OCI-LY7 (cell line): ENCODE measurements at regions not wholly inside any gene's neighbourhood (a gene's known extent, or its start where the extent isn't known, plus 50 kb on each side); places are given as distances from the start of the nearest gene placed in this dataset.
"Not testable (repeated sequence)": the region's sequence is repeated elsewhere in the genome, so short reads cannot be mapped to it uniquely, and the experiment has no call there.

Source experiments
- BruUV-seq: library from RNA; stranded (reverse); fragments of 400-500 nt; replicated peaks from 2 replicates; lab custom pipeline; 2021; lab: Mats Ljungman, UMichigan
- CTCF ChIA-PET: fragments of 300-600 bp; sonication (Branson Sonifier 250); formaldehyde crosslinking; loops from one replicate; lab custom pipeline; 2022; ENCODE audit warnings: antibody characterized with exemption; ENCODE audit not compliant: unreplicated experiment; lab: Charles Lee
- POLR2A ChIA-PET: fragments of 300-600 bp; sonication (Branson Sonifier 250); formaldehyde crosslinking; loops from one replicate; lab custom pipeline; 2022; ENCODE audit warnings: antibody characterized with exemption; lab: Charles Lee
- DNase-seq: peaks from one replicate; pipeline ENCODE4 v3.0.0-alpha.2; 2015; ENCODE audit warnings: low spot score
- H2AFZ ChIP-seq: fragments of 200-600 bp; sonication (generic), shearing (Covaris generic); 2 replicates; pipeline ENCODE4 v1.6.1; 2014; ENCODE audit warnings: mild to moderate bottlenecking, antibody characterized with exemption, low read length, moderate library complexity
- H3K27ac ChIP-seq: fragments of 200-600 bp; sonication (generic); 2 replicates; pipeline ENCODE4 v1.5.1; 2014; ENCODE audit warnings: mixed run types, low read depth, mild to moderate bottlenecking, moderate library complexity, low read length, inconsistent platforms; ENCODE audit not compliant: poor library complexity, severe bottlenecking
- H3K36me3 ChIP-seq: fragments of 200-600 bp; sonication (generic); 2 replicates; pipeline ENCODE4 v1.6.1; 2014; ENCODE audit warnings: mild to moderate bottlenecking, antibody characterized with exemption, low read length, moderate library complexity, mixed read lengths; ENCODE audit not compliant: insufficient read depth
- H3K4me1 ChIP-seq: fragments of 200-600 bp; sonication (generic); 2 replicates; pipeline ENCODE4 v1.5.1; 2014; ENCODE audit warnings: mild to moderate bottlenecking, low read length; ENCODE audit not compliant: insufficient read depth, poor library complexity, severe bottlenecking
- H3K4me2 ChIP-seq: fragments of 200-600 bp; sonication (generic); 2 replicates; pipeline ENCODE4 v1.6.1; 2014; ENCODE audit warnings: mild to moderate bottlenecking, low read length
- H3K4me3 ChIP-seq: fragments of 200-600 bp; sonication (generic); 2 replicates; pipeline ENCODE4 v1.5.1; 2014; ENCODE audit warnings: mild to moderate bottlenecking, low read depth, low read length; ENCODE audit not compliant: poor library complexity, severe bottlenecking
- H3K79me2 ChIP-seq: fragments of 200-600 bp; sonication (generic); 2 replicates; pipeline ENCODE4 v1.6.1; 2016; ENCODE audit warnings: low read depth, mild to moderate bottlenecking, low read length, moderate library complexity, mixed read lengths; ENCODE audit not compliant: insufficient read depth
- H3K9me2 ChIP-seq: fragments of 200-600 bp; sonication (generic); 2 replicates; pipeline ENCODE4 v1.6.1; 2016; ENCODE audit warnings: mild to moderate bottlenecking, low read length, mixed read lengths; ENCODE audit not compliant: insufficient read depth
- H3K9me3 ChIP-seq: fragments of 200-600 bp; sonication (generic); 2 replicates; pipeline ENCODE4 v1.6.1; 2014; ENCODE audit warnings: mild to moderate bottlenecking, mixed run types, low read length, mixed read lengths
- H4K20me1 ChIP-seq: fragments of 200-600 bp; sonication (generic); 2 replicates; pipeline ENCODE4 v1.6.1; 2014; ENCODE audit warnings: mild to moderate bottlenecking, antibody characterized with exemption, low read length, moderate library complexity, mixed read lengths; ENCODE audit not compliant: insufficient read depth
- CTCF ChIP-seq: fragments of 200-600 bp; sonication (generic); conservative IDR thresholded peaks from 2 replicates; pipeline ENCODE4 v1.5.1; 2014; ENCODE audit warnings: mild to moderate bottlenecking, antibody characterized with exemption, low read length, moderate library complexity, mixed read lengths
- EZH2phosphoT487 ChIP-seq: fragments of 200-600 bp; sonication (generic); IDR thresholded peaks from 2 replicates; pipeline ENCODE4 v1.6.1; 2018; ENCODE audit warnings: low read depth, borderline replicate concordance, mild to moderate bottlenecking, mixed run types, antibody characterized with exemption, low read length, moderate library complexity, mixed read lengths
- intact Hi-C: fragments of 100-400 bp; cut with micrococcal nuclease; formaldehyde crosslinking; loops from one replicate; pipeline ENCODE4 v1.10.0; 2022; ENCODE audit not compliant: unreplicated experiment

DNA sequence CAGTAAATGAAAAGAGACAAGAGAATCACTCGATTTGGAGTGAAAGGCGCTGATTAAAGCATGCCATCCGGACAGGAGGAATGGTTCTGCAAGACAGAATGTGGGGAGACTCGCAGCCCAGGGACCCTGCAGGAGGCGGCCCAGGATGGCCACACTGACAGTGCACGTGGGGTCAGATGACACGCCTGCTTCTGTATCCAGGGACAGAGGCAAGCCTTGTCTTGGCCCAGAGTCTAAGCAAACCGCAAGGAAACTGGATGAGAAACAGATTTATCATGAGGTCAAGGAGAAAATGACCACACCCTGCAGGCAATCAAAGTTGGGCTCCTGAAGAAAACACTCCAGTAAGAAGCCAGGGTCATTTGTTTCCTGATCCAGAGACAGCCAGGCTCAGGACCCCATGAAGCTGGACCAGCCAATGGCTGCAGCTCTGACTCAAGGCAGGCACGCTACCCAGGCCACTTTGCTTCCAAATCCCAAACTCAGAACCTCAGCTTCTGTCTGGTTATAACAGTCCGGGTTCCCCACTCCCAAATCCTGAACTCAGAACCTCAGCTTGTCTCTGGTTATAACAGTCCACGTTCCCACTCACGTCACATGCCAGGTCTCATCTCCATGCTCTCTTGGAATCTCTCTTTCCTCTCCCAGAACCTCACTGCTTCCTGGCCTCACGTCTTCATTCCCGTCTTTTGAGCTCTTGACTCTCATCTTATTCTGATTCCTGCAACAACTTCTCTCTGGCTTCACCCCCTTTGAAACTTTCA is 144.9 kb upstream of the THBS2 start:
- DNase-seq, result no peak
- POLR2A ChIA-PET, result no interaction called here

DNA sequence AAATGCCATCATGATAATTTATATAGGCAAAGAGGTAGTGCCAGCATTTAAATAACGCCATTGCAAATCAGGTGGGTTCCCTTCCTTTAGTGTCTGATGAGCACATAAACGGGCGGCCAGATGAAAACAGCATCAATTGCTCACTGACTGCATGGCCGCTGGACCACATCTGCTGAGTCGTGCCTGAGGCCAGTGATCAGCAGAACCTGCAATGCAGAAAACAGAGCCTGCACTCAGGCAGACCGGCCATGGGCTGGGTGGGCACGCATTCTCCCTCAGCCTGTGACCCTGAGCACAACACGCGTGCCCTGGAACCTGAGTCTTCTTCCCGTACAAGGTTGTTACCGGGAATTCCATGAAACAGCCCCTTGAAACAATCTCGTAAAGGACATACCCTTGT is 144.0 kb upstream of the THBS2 start:
- H3K27ac ChIP-seq, result no peak overlapping the region
- no peaks in the 10 kb centered on the region for H3K9me3 ChIP-seq
- intact Hi-C loops, result no loop called here
- no peak for DNase-seq
- H3K4me2 ChIP-seq, result no peak overlapping the region
- ChIA-PET POLR2A (no interaction called here), CTCF (no interaction called here)
- H3K36me3 ChIP-seq, result no peaks in the 10 kb centered on the region
- TF ChIP-seq EZH2phosphoT487, result no peak
- TF ChIP-seq CTCF, result no peak
- H3K9me2 ChIP-seq, result no peaks in the 10 kb centered on the region
- BruUV-seq, result no TSS peak
- no peaks in the 10 kb centered on the region for H3K4me1 ChIP-seq
- H2AFZ ChIP-seq, result no peak overlapping the region
- no peaks in the 10 kb centered on the region for H4K20me1 ChIP-seq
- H3K79me2 ChIP-seq, result no peaks in the 10 kb centered on the region
- no peak overlapping the region for H3K4me3 ChIP-seq

More for the DNA sequence above, 144.9 kb upstream of the THBS2 start:
- CTCF ChIA-PET, result no interaction called here
- Histone ChIP-seq H3K4me1 (no peaks in the 10 kb centered on the region), H3K27ac (no peak overlapping the region), H2AFZ (no peak overlapping the region), H3K4me2 (no peak overlapping the region), H3K4me3 (no peak overlapping the region), H3K9me2 (no peaks in the 10 kb centered on the region), H3K9me3 (no peaks in the 10 kb centered on the region), H3K36me3 (no peaks in the 10 kb centered on the region), H3K79me2 (no peaks in the 10 kb centered on the region), H4K20me1 (no peaks in the 10 kb centered on the region)
- TF ChIP-seq EZH2phosphoT487 (no peak), CTCF (no peak)
- no TSS peak for BruUV-seq
- intact Hi-C loops, result no loop called here

GRCh38 chr6:169396554-169397163 is 143.0 kb upstream of the THBS2 start:
- Histone ChIP-seq H3K4me2 (no peak overlapping the region), H3K9me2 (no peaks in the 10 kb centered on the region), H3K9me3 (no peaks in the 10 kb centered on the region), H3K36me3 (no peaks in the 10 kb centered on the region), H3K4me3 (no peak overlapping the region), H3K79me2 (no peaks in the 10 kb centered on the region), H2AFZ (no peak overlapping the region), H3K4me1 (no peaks in the 10 kb centered on the region), H3K27ac (no peak overlapping the region), H4K20me1 (no peaks in the 10 kb centered on the region)
- TF ChIP-seq EZH2phosphoT487 (no peak), CTCF (no peak)
- no peak for DNase-seq
- CTCF ChIA-PET, result no interaction called here
- no TSS peak for BruUV-seq
- intact Hi-C loops, result no loop called here
- POLR2A ChIA-PET, result no interaction called here

GRCh38 chr6:169396009-169396539 is 142.4 kb upstream of the THBS2 start:
- intact Hi-C loops, H3K9me2 ChIP-seq, H3K9me3 ChIP-seq, H3K36me3 ChIP-seq, POLR2A ChIA-PET, H3K4me1 ChIP-seq, H2AFZ ChIP-seq, H3K27ac ChIP-seq, H4K20me1 ChIP-seq, H3K4me3 ChIP-seq, CTCF ChIA-PET, BruUV-seq, DNase-seq, H3K4me2 ChIP-seq, H3K79me2 ChIP-seq: not testable (repeated sequence)
